ENCODE measurements at regions not wholly inside any gene's neighbourhood (a gene's known extent, or its start where the extent isn't known, plus 50 kb on each side); places are given as distances from the start of the nearest gene placed in this dataset.

- no peaks in the 10 kb centered on the region for H3K27me3 ChIP-seq (ENCODE audit: insufficient read depth, low read length)
- DNase-seq, result no peak
- no peak overlapping the region for H3K27ac ChIP-seq (ENCODE audit: low read depth, low read length)
- intact Hi-C loops (cut with micrococcal nuclease), result no loop called here
- H3K36me3 ChIP-seq (ENCODE audit: insufficient read depth, low read length), result no peaks in the 10 kb centered on the region
- H3K4me3 Mint-ChIP-seq, result no peak overlapping the region
- ChIA-PET CTCF (ENCODE audit: partially characterized antibody) (no interaction called here), POLR2A (ENCODE audit: partially characterized antibody) (no interaction called here)
- H3K27me3 Mint-ChIP-seq, result peaks cover 0 to 2% of the 10 kb centered on the region in 2 donors
- no peaks in the 10 kb centered on the region for H3K4me1 ChIP-seq (ENCODE audit: insufficient read depth, low read length)
- no peak overlapping the region for H3K4me3 ChIP-seq (ENCODE audit: low read length in 2 of 2)
- H3K27ac Mint-ChIP-seq, result no peak overlapping the region
- H3K9me3 Mint-ChIP-seq, result peaks cover 0 to 13% (median 3%) of the 10 kb centered on the region in 8 donors
- no peaks in the 10 kb centered on the region for H3K36me3 Mint-ChIP-seq
- H3K4me1 Mint-ChIP-seq, result no peaks in the 10 kb centered on the region
- H3K9me3 ChIP-seq (ENCODE audit: control insufficient read depth in 1 of 2, low read length in 2 of 2), result no peaks in the 10 kb centered on the region
Observed at GRCh38 chr16:86709103-86709502, 130.8 kb downstream of the FOXL1 start.

GRCh38 chr16:86709902-86710601 is 131.7 kb downstream of the FOXL1 start:
- intact Hi-C loops (cut with micrococcal nuclease), result no loop called here
- no peaks in the 10 kb centered on the region for H3K36me3 ChIP-seq (ENCODE audit: insufficient read depth, low read length)
- POLR2A ChIA-PET (ENCODE audit: partially characterized antibody), result no interaction called here
- Mint-ChIP-seq H3K4me1 (no peaks in the 10 kb centered on the region), H3K4me3 (no peak overlapping the region), H3K9me3 (peaks cover 0 to 10% (median 3%) of the 10 kb centered on the region in 8 donors), H3K27me3 (peaks cover 0 to 2% of the 10 kb centered on the region in 2 donors), H3K27ac (no peak overlapping the region), H3K36me3 (no peaks in the 10 kb centered on the region)
- no peak overlapping the region for H3K27ac ChIP-seq (ENCODE audit: low read depth, low read length)
- CTCF ChIA-PET (ENCODE audit: partially characterized antibody), result no interaction called here
- no peak for DNase-seq
- H3K4me3 ChIP-seq (ENCODE audit: low read length in 2 of 2), result no peak overlapping the region
- H3K27me3 ChIP-seq (ENCODE audit: insufficient read depth, low read length), result no peaks in the 10 kb centered on the region
- no peaks in the 10 kb centered on the region for H3K9me3 ChIP-seq (ENCODE audit: control insufficient read depth in 1 of 2, low read length in 2 of 2)
- no peaks in the 10 kb centered on the region for H3K4me1 ChIP-seq (ENCODE audit: insufficient read depth, low read length)

- intact Hi-C loops (cut with micrococcal nuclease), result no loop called here
- ChIA-PET CTCF (ENCODE audit: partially characterized antibody) (no interaction called here), POLR2A (ENCODE audit: partially characterized antibody) (no interaction called here)
- H3K27me3 ChIP-seq (ENCODE audit: insufficient read depth, low read length), result no peaks in the 10 kb centered on the region
- H3K9me3 ChIP-seq (ENCODE audit: control insufficient read depth in 1 of 2, low read length in 2 of 2), result no peaks in the 10 kb centered on the region
- no peaks in the 10 kb centered on the region for H3K36me3 ChIP-seq (ENCODE audit: insufficient read depth, low read length)
- H3K4me1 ChIP-seq (ENCODE audit: insufficient read depth, low read length), result no peaks in the 10 kb centered on the region
- no peak overlapping the region for H3K27ac Mint-ChIP-seq
- no peak for DNase-seq
- no peak overlapping the region for H3K4me3 ChIP-seq (ENCODE audit: low read length in 2 of 2)
- peaks cover 2% of the 10 kb centered on the region in 2 donors for H3K27me3 Mint-ChIP-seq
- H3K36me3 Mint-ChIP-seq, result no peaks in the 10 kb centered on the region
- H3K4me3 Mint-ChIP-seq, result no peak overlapping the region
- H3K4me1 Mint-ChIP-seq, result no peaks in the 10 kb centered on the region
- H3K27ac ChIP-seq (ENCODE audit: low read depth, low read length), result no peak overlapping the region
- H3K9me3 Mint-ChIP-seq, result peaks cover 0 to 8% (median 3%) of the 10 kb centered on the region in 8 donors
Observed at GRCh38 chr16:86710602-86710950, 132.2 kb downstream of the FOXL1 start.

GRCh38 chr16:86712158-86713009 is 134.0 kb downstream of the FOXL1 start:
- H3K4me1 ChIP-seq (ENCODE audit: insufficient read depth, low read length), result no peaks in the 10 kb centered on the region
- no peak overlapping the region for H3K27ac ChIP-seq (ENCODE audit: low read depth, low read length)
- no peak overlapping the region for H3K27ac Mint-ChIP-seq
- intact Hi-C loops (cut with micrococcal nuclease), result no loop called here
- DNase-seq, result no peak
- H3K4me3 Mint-ChIP-seq, result no peak overlapping the region
- ChIA-PET CTCF (ENCODE audit: partially characterized antibody) (no interaction called here), POLR2A (ENCODE audit: partially characterized antibody) (no interaction called here)
- H3K4me1 Mint-ChIP-seq, result no peaks in the 10 kb centered on the region
- H3K9me3 Mint-ChIP-seq, result peaks cover 0 to 6% (median 3%) of the 10 kb centered on the region in 8 donors
- H3K4me3 ChIP-seq (ENCODE audit: low read length in 2 of 2), result no peak overlapping the region
- no peaks in the 10 kb centered on the region for H3K27me3 ChIP-seq (ENCODE audit: insufficient read depth, low read length)
- no peaks in the 10 kb centered on the region for H3K9me3 ChIP-seq (ENCODE audit: control insufficient read depth in 1 of 2, low read length in 2 of 2)
- H3K27me3 Mint-ChIP-seq, result peaks cover under 1 to 5% of the 10 kb centered on the region in 2 donors
- H3K36me3 ChIP-seq (ENCODE audit: insufficient read depth, low read length), result no peaks in the 10 kb centered on the region
- H3K36me3 Mint-ChIP-seq, result no peaks in the 10 kb centered on the region

- Mint-ChIP-seq H3K4me3 (no peak overlapping the region), H3K27me3 (peaks cover 3 to 6% of the 10 kb centered on the region in 2 donors), H3K4me1 (no peaks in the 10 kb centered on the region), H3K27ac (no peak overlapping the region), H3K9me3 (peaks cover 0 to 6% (median 3%) of the 10 kb centered on the region in 8 donors), H3K36me3 (no peaks in the 10 kb centered on the region)
- no peak for DNase-seq
- ChIA-PET CTCF (ENCODE audit: partially characterized antibody) (no interaction called here), POLR2A (ENCODE audit: partially characterized antibody) (no interaction called here)
- Histone ChIP-seq H3K4me3 (ENCODE audit: low read length in 2 of 2) (no peak overlapping the region), H3K27me3 (ENCODE audit: insufficient read depth, low read length) (no peaks in the 10 kb centered on the region), H3K27ac (ENCODE audit: low read depth, low read length) (no peak overlapping the region), H3K36me3 (ENCODE audit: insufficient read depth, low read length) (no peaks in the 10 kb centered on the region), H3K9me3 (ENCODE audit: control insufficient read depth in 1 of 2, low read length in 2 of 2) (no peaks in the 10 kb centered on the region), H3K4me1 (ENCODE audit: insufficient read depth, low read length) (no peaks in the 10 kb centered on the region)
- intact Hi-C loops (cut with micrococcal nuclease), result no loop called here
Observed at GRCh38 chr16:86713021-86713631, 134.8 kb downstream of the FOXL1 start.

- intact Hi-C loops (cut with micrococcal nuclease), result no loop called here
- Histone ChIP-seq H3K4me3 (ENCODE audit: low read length in 2 of 2) (no peak overlapping the region), H3K27ac (ENCODE audit: low read depth, low read length) (no peak overlapping the region), H3K36me3 (ENCODE audit: insufficient read depth, low read length) (no peaks in the 10 kb centered on the region), H3K4me1 (ENCODE audit: insufficient read depth, low read length) (no peaks in the 10 kb centered on the region), H3K9me3 (ENCODE audit: control insufficient read depth in 1 of 2, low read length in 2 of 2) (no peaks in the 10 kb centered on the region), H3K27me3 (ENCODE audit: insufficient read depth, low read length) (no peaks in the 10 kb centered on the region)
- H3K4me1 Mint-ChIP-seq, result no peaks in the 10 kb centered on the region
- DNase-seq, result no peak
- H3K36me3 Mint-ChIP-seq, result no peaks in the 10 kb centered on the region
- H3K4me3 Mint-ChIP-seq, result no peak overlapping the region
- H3K27ac Mint-ChIP-seq, result no peak overlapping the region
- ChIA-PET CTCF (ENCODE audit: partially characterized antibody) (no interaction called here), POLR2A (ENCODE audit: partially characterized antibody) (no interaction called here)
- peaks cover 0 to 4% (median under 1%) of the 10 kb centered on the region in 8 donors for H3K9me3 Mint-ChIP-seq
- H3K27me3 Mint-ChIP-seq, result peaks cover 3 to 10% of the 10 kb centered on the region in 2 donors
Observed at GRCh38 chr16:86714166-86714565, 135.8 kb downstream of the FOXL1 start.

- ChIA-PET POLR2A (ENCODE audit: partially characterized antibody) (no interaction called here), CTCF (ENCODE audit: partially characterized antibody) (no interaction called here)
- Mint-ChIP-seq H3K9me3 (peaks cover 0 to 3% (median 0%) of the 10 kb centered on the region in 8 donors), H3K4me3 (no peak overlapping the region), H3K36me3 (no peaks in the 10 kb centered on the region), H3K4me1 (no peaks in the 10 kb centered on the region), H3K27ac (no peak overlapping the region), H3K27me3 (peaks cover 3 to 12% of the 10 kb centered on the region in 2 donors)
- Histone ChIP-seq H3K27me3 (ENCODE audit: insufficient read depth, low read length) (no peaks in the 10 kb centered on the region), H3K4me3 (ENCODE audit: low read length in 2 of 2) (no peak overlapping the region), H3K27ac (ENCODE audit: low read depth, low read length) (no peak overlapping the region), H3K9me3 (ENCODE audit: control insufficient read depth in 1 of 2, low read length in 2 of 2) (no peaks in the 10 kb centered on the region), H3K4me1 (ENCODE audit: insufficient read depth, low read length) (no peaks in the 10 kb centered on the region), H3K36me3 (ENCODE audit: insufficient read depth, low read length) (no peaks in the 10 kb centered on the region)
- DNase-seq, result no peak
- intact Hi-C loops (cut with micrococcal nuclease), result no loop called here
Observed at GRCh38 chr16:86716649-86717048, 138.3 kb downstream of the FOXL1 start.

Measured in CD4-positive, alpha-beta memory T cell (primary cell).